C4-2B (cell line): ENCODE measurements at regions not wholly inside any gene's neighbourhood (a gene's known extent, or its start where the extent isn't known, plus 50 kb on each side); places are given as distances from the start of the nearest gene placed in this dataset.

Source experiments
- ZFX ChIP-seq: fragments of 450-650 bp; IDR thresholded peaks from 2 replicates; pipeline ENCODE4 v1.6.1; 2017
- TF ChIP-seq, protein P1 (sequence below): fragments of 450-650 bp; conservative IDR thresholded peaks from 2 replicates; pipeline ENCODE4 v1.5.1; 2017; ENCODE audit warnings: mild to moderate bottlenecking

DNA sequence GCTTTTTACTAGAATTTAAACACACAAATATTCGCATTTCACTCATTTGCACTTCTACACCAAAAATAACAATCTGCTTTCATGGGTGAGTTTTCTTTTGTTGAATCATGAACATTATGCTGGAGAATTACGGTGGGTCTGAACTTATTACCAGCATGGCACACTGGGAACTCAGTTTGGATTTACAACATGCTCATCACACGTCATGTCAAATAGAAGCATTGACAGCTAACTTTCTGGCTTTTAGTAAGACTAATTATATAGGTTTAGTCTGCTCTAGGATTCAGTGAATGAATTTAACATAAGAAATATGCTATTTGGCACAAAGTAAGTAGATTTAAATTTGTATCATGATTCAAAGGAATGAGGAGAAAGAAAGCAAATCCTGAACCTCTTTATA lies 290.4 kb downstream of the TMEM167A start:
- TF ChIP-seq, protein P1, sequence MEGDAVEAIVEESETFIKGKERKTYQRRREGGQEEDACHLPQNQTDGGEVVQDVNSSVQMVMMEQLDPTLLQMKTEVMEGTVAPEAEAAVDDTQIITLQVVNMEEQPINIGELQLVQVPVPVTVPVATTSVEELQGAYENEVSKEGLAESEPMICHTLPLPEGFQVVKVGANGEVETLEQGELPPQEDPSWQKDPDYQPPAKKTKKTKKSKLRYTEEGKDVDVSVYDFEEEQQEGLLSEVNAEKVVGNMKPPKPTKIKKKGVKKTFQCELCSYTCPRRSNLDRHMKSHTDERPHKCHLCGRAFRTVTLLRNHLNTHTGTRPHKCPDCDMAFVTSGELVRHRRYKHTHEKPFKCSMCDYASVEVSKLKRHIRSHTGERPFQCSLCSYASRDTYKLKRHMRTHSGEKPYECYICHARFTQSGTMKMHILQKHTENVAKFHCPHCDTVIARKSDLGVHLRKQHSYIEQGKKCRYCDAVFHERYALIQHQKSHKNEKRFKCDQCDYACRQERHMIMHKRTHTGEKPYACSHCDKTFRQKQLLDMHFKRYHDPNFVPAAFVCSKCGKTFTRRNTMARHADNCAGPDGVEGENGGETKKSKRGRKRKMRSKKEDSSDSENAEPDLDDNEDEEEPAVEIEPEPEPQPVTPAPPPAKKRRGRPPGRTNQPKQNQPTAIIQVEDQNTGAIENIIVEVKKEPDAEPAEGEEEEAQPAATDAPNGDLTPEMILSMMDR, result no peak
- no peak for TF ChIP-seq ZFX
